Chondrocyte (in vitro differentiated cells): ENCODE measurements at regions not wholly inside any gene's neighbourhood (a gene's known extent, or its start where the extent isn't known, plus 50 kb on each side); places are given as distances from the start of the nearest gene placed in this dataset.

Experiments used
- DNase-seq: peaks from one replicate; pipeline ENCODE4 v3.0.0; 2021; ENCODE audit warnings: mixed read lengths, low spot score
- H3K27ac Mint-ChIP-seq: one replicate; pipeline ENCODE4 v1.8.0; 2021; ENCODE audit warnings: mild to moderate bottlenecking, moderate library complexity, mixed read lengths; ENCODE audit not compliant: unreplicated experiment
- H3K27me3 Mint-ChIP-seq: 2 replicates; pipeline ENCODE4 v1.8.0; 2021; ENCODE audit warnings: low read depth, mixed read lengths
- H3K36me3 Mint-ChIP-seq: 2 replicates; pipeline ENCODE4 v1.8.0; 2021; ENCODE audit warnings: low read depth, mixed read lengths
- H3K4me1 Mint-ChIP-seq: 2 replicates; pipeline ENCODE4 v1.8.0; 2021; ENCODE audit warnings: low read depth, mild to moderate bottlenecking, mixed read lengths
- H3K4me3 Mint-ChIP-seq: one replicate; pipeline ENCODE4 v1.8.0; 2021; ENCODE audit warnings: mild to moderate bottlenecking, moderate library complexity, mixed read lengths; ENCODE audit not compliant: unreplicated experiment
- H3K9me3 Mint-ChIP-seq: 2 replicates; pipeline ENCODE4 v1.8.0; 2021; ENCODE audit warnings: low read depth, mixed read lengths
- CTCF ChIP-seq: fragments of 200-600 bp; sonication (generic); IDR thresholded peaks from 2 replicates; pipeline ENCODE4 v1.5.0; 2021; ENCODE audit warnings: antibody characterized with exemption, mild to moderate bottlenecking, moderate library complexity

GRCh38 chr10:130337305-130337640 is 201.1 kb downstream of the GLRX3 start:
- Mint-ChIP-seq H3K27me3 (no peaks in the 10 kb centered on the region), H3K4me1 (no peaks in the 10 kb centered on the region), H3K27ac (no peak overlapping the region)

GRCh38 chr10:130337696-130338635 is 201.8 kb downstream of the GLRX3 start:
- TF ChIP-seq CTCF = no peak
- Mint-ChIP-seq H3K27me3 (no peaks in the 10 kb centered on the region), H3K4me1 (no peaks in the 10 kb centered on the region), H3K27ac (no peak overlapping the region), H3K4me3 (no peak overlapping the region), H3K36me3 (no peaks in the 10 kb centered on the region), H3K9me3 (peaks cover 34% of the 10 kb centered on the region)
- no peak for DNase-seq

More at GRCh38 chr10:130337305-130337640, 201.1 kb downstream of the GLRX3 start:
- Mint-ChIP-seq H3K4me3 (no peak overlapping the region), H3K36me3 (no peaks in the 10 kb centered on the region), H3K9me3 (peaks cover 37% of the 10 kb centered on the region)
- DNase-seq = no peak
- TF ChIP-seq CTCF = no peak

- Mint-ChIP-seq H3K4me3 (no peak overlapping the region), H3K27me3 (no peaks in the 10 kb centered on the region)
These were observed 202.4 kb downstream of the GLRX3 start for GRCh38 chr10:130338636-130339024.

GRCh38 chr10:130339091-130339490 is 202.9 kb downstream of the GLRX3 start:
- no peak for DNase-seq
- Mint-ChIP-seq H3K27ac (no peak overlapping the region), H3K4me1 (no peaks in the 10 kb centered on the region), H3K27me3 (no peaks in the 10 kb centered on the region), H3K9me3 (peaks cover 43% of the 10 kb centered on the region), H3K36me3 (no peaks in the 10 kb centered on the region), H3K4me3 (no peak overlapping the region)
- TF ChIP-seq CTCF = no peak

More at GRCh38 chr10:130338636-130339024, 202.4 kb downstream of the GLRX3 start:
- Mint-ChIP-seq H3K36me3 (no peaks in the 10 kb centered on the region), H3K4me1 (no peaks in the 10 kb centered on the region), H3K27ac (no peak overlapping the region), H3K9me3 (peaks cover 40% of the 10 kb centered on the region)
- TF ChIP-seq CTCF = no peak
- DNase-seq = no peak

- no peaks in the 10 kb centered on the region for H3K4me1 Mint-ChIP-seq
- H3K27me3 Mint-ChIP-seq = no peaks in the 10 kb centered on the region
- no peak overlapping the region for H3K4me3 Mint-ChIP-seq
- no peaks in the 10 kb centered on the region for H3K36me3 Mint-ChIP-seq
- H3K9me3 Mint-ChIP-seq = peaks cover 40% of the 10 kb centered on the region
- DNase-seq = no peak
- TF ChIP-seq CTCF = no peak
- H3K27ac Mint-ChIP-seq = no peak overlapping the region
These were observed 203.7 kb downstream of the GLRX3 start for GRCh38 chr10:130339911-130340310.
